Calu3 (cell line): ENCODE measurements at regions not wholly inside any gene's neighbourhood (a gene's known extent, or its start where the extent isn't known, plus 50 kb on each side); places are given as distances from the start of the nearest gene placed in this dataset.

Experiments used
- BruUV-seq: library from RNA; stranded (reverse); fragments of 400-500 nt; replicated peaks from 2 replicates; lab custom pipeline; 2021; lab: Mats Ljungman, UMichigan
- CTCF ChIA-PET: fragments of 300-600 bp; sonication (Branson Sonifier 250); formaldehyde crosslinking; loops from one replicate; lab custom pipeline; 2022; ENCODE audit warnings: antibody characterized with exemption; lab: Charles Lee
- DNase-seq: peaks from one replicate; pipeline ENCODE4 v3.0.0; 2022
- H3K27ac Mint-ChIP-seq: one replicate; pipeline ENCODE4 v1.8.0; 2022; ENCODE audit warnings: mixed read lengths; ENCODE audit not compliant: unreplicated experiment
- H3K27me3 Mint-ChIP-seq: one replicate; pipeline ENCODE4 v1.8.0; 2022; ENCODE audit warnings: mixed read lengths; ENCODE audit not compliant: unreplicated experiment
- H3K36me3 Mint-ChIP-seq: one replicate; pipeline ENCODE4 v1.8.0; 2022; ENCODE audit warnings: mild to moderate bottlenecking, moderate library complexity, mixed read lengths; ENCODE audit not compliant: insufficient read depth, unreplicated experiment
- H3K4me1 Mint-ChIP-seq: one replicate; pipeline ENCODE4 v1.8.0; 2022; ENCODE audit warnings: mild to moderate bottlenecking, low read depth, mixed read lengths; ENCODE audit not compliant: unreplicated experiment
- H3K4me3 Mint-ChIP-seq: one replicate; pipeline ENCODE4 v1.8.0; 2022; ENCODE audit warnings: mild to moderate bottlenecking, low read depth, moderate library complexity, mixed read lengths; ENCODE audit not compliant: unreplicated experiment
- H3K9me3 Mint-ChIP-seq: one replicate; pipeline ENCODE4 v1.8.0; 2022; ENCODE audit warnings: low read depth, mixed read lengths; ENCODE audit not compliant: unreplicated experiment
- intact Hi-C: fragments of 100-400 bp; cut with micrococcal nuclease; formaldehyde crosslinking; loops from one replicate; pipeline ENCODE4 v1.10.0; 2022; ENCODE audit not compliant: unreplicated experiment
- TF ChIP-seq, protein P1 (sequence below): fragments of 200-600 bp; IDR thresholded peaks from one replicate; pipeline ENCODE4 v1.8.0; 2022; ENCODE audit warnings: antibody characterized with exemption; ENCODE audit not compliant: unreplicated experiment

DNA sequence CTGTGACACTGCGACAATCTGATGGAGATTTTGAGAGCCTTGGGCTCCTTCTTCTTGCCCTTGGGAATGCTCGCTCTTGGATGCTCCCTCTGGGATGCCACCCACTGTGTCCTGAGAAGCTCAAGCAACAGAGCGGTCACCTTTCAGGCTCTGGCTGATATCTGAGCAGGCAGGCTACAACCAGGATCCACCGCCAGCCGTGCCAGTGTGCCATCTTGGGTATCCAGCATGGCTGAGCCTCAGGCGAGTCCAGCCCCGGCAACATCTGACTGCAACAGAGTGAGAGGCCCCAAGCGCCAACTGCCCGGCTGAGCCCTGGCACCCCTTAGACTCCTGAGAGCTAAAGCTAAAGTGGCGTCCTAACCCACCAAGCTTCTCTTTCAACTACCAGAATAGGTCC, 202.1 kb downstream of the IRX2 start:
- CTCF ChIA-PET = no interaction called here
- intact Hi-C loops = no loop called here
- H3K27ac Mint-ChIP-seq = no peak overlapping the region
- peaks cover 8% of the 10 kb centered on the region for H3K9me3 Mint-ChIP-seq
- no TSS peak for BruUV-seq
- no peaks in the 10 kb centered on the region for H3K4me1 Mint-ChIP-seq
- no peaks in the 10 kb centered on the region for H3K27me3 Mint-ChIP-seq
- DNase-seq = no peak
- TF ChIP-seq, protein P1, sequence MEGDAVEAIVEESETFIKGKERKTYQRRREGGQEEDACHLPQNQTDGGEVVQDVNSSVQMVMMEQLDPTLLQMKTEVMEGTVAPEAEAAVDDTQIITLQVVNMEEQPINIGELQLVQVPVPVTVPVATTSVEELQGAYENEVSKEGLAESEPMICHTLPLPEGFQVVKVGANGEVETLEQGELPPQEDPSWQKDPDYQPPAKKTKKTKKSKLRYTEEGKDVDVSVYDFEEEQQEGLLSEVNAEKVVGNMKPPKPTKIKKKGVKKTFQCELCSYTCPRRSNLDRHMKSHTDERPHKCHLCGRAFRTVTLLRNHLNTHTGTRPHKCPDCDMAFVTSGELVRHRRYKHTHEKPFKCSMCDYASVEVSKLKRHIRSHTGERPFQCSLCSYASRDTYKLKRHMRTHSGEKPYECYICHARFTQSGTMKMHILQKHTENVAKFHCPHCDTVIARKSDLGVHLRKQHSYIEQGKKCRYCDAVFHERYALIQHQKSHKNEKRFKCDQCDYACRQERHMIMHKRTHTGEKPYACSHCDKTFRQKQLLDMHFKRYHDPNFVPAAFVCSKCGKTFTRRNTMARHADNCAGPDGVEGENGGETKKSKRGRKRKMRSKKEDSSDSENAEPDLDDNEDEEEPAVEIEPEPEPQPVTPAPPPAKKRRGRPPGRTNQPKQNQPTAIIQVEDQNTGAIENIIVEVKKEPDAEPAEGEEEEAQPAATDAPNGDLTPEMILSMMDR = no peak
- H3K36me3 Mint-ChIP-seq = no peaks in the 10 kb centered on the region
- H3K4me3 Mint-ChIP-seq = no peak overlapping the region

DNA sequence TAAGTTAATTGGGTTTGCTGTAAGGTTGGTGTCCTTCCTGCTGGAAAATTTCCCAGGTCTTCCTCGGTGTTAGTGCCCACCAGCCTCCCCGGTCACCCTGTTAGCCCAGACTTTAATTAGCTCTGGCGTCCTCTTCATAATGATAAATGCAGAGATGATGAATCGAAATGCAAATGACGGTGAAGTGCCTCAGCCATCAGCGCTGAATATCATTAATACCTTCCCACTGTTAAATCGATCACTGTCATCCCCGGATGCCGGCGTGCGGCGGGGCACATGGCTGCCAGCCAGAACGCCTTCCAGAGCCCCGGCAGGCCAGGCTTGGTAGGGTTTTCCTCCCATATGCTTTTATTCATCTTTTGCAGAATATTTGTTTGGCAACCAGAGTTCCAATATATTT, 204.5 kb downstream of the IRX2 start:
- H3K4me1 Mint-ChIP-seq = no peaks in the 10 kb centered on the region
- no peaks in the 10 kb centered on the region for H3K36me3 Mint-ChIP-seq
- H3K4me3 Mint-ChIP-seq = no peak overlapping the region
- CTCF ChIA-PET = no interaction called here
- intact Hi-C loops = no loop called here
- BruUV-seq = no TSS peak
- TF ChIP-seq, protein P1 = no peak
- no peak overlapping the region for H3K27ac Mint-ChIP-seq
- H3K27me3 Mint-ChIP-seq = no peaks in the 10 kb centered on the region
- H3K9me3 Mint-ChIP-seq = peaks cover 7% of the 10 kb centered on the region
- DNase-seq = no peak

DNA sequence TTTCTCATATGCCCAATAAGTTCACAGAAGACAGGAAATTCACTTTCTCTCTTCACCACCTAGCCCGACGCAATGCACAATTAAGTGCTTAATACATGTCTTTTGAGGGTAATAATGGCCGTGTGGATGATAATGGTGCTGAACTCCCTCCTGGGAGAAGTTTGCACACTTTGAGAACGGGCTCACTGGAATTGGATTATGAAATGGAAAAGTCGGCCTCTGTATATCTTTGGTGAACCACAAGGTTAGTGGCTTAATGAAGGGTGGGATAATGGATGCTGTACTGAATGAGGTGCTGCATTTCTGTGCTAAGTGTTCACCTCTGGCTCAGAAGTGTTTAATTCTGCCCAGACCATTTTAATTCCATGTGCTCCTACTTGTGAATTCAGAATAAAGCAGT, 207.5 kb downstream of the IRX2 start:
- H3K4me3 Mint-ChIP-seq = no peak overlapping the region
- H3K9me3 Mint-ChIP-seq = peaks cover 20% of the 10 kb centered on the region
- H3K27ac Mint-ChIP-seq = no peak overlapping the region
- no TSS peak for BruUV-seq
- intact Hi-C loops = no loop called here
- H3K4me1 Mint-ChIP-seq = no peaks in the 10 kb centered on the region
- TF ChIP-seq, protein P1 = no peak
- H3K36me3 Mint-ChIP-seq = no peaks in the 10 kb centered on the region
- CTCF ChIA-PET = no interaction called here
- H3K27me3 Mint-ChIP-seq = no peaks in the 10 kb centered on the region
- DNase-seq = no peak

DNA sequence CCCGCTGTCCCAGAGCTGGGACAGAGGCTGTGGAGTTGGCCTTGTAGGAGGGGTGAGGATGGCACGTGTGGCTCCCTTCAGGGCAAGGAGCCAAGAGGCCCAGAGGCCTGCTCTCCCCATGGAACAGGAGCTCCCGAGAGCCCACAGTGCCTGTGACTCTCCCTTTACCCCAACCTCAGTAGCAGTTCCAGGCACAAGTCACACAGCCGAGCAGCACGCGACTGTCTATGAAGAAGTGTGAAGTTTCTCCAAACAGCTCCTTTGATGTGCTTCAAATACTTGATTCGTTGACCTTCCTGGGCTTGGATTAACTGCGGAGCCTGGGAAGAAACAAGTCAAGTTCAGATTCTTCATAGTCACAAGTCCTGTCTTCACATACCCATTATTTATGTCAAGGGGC, 208.7 kb downstream of the IRX2 start:
- no peaks in the 10 kb centered on the region for H3K36me3 Mint-ChIP-seq
- no TSS peak for BruUV-seq
- H3K4me3 Mint-ChIP-seq = no peak overlapping the region
- CTCF ChIA-PET = no interaction called here
- H3K27me3 Mint-ChIP-seq = no peaks in the 10 kb centered on the region
- H3K4me1 Mint-ChIP-seq = no peaks in the 10 kb centered on the region
- peaks cover 23% of the 10 kb centered on the region for H3K9me3 Mint-ChIP-seq
- intact Hi-C loops = no loop called here
- DNase-seq = no peak
- TF ChIP-seq, protein P1 = no peak
- no peak overlapping the region for H3K27ac Mint-ChIP-seq

DNA sequence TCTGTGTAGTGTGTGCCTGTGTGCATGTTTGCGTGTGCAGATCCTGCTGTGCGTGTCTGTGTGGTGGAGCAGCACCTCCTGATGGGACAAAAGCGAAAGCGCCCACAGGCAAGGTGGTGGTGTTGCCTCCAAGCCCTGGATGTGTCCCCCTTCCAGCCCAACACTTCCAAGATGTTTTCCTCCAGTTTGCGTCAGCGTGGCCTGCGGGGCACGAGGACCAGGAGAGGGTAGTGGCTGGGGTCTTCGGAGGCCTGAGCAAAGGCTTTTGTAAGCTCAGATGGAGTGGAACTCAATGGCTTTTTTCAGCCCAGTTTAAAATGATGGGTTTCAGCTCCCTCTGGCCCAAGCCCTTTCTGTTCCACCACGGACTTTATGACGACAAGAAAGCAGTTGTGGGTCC, 209.5 kb downstream of the IRX2 start:
- CTCF ChIA-PET = no interaction called here
- Mint-ChIP-seq H3K4me1 (no peaks in the 10 kb centered on the region), H3K4me3 (no peak overlapping the region), H3K27ac (no peak overlapping the region), H3K9me3 (peaks cover 25% of the 10 kb centered on the region), H3K27me3 (no peaks in the 10 kb centered on the region), H3K36me3 (no peaks in the 10 kb centered on the region)
- TF ChIP-seq, protein P1 = no peak
- no TSS peak for BruUV-seq
- DNase-seq = no peak
- intact Hi-C loops = no loop called here
